ENCODE measurements at regions not wholly inside any gene's neighbourhood (a gene's known extent, or its start where the extent isn't known, plus 50 kb on each side); places are given as distances from the start of the nearest gene placed in this dataset.
"Not testable (repeated sequence)": the region's sequence is repeated elsewhere in the genome, so short reads cannot be mapped to it uniquely, and the experiment has no call there.

DNA sequence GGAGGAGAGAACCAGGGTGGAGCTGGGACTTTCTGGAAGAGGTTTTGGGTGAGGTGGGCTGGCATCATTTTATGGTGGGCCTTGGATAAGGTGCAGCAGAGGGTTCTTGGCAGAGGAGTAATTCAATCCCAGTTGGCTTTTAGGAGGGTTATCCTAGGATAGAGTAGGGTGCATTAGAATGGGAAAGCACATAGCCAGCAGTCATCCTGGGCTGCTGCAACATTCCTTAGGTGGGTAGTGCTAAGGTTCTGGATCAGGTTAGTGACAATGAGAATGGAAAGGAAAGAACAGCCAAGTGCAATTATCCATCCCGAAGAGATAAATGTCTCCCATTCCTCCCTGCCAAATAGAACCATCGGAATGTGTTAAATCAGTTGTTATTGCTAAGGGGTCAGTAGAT lies 157.3 kb upstream of the SPRED2 start:
- DNase-seq: no peak

DNA sequence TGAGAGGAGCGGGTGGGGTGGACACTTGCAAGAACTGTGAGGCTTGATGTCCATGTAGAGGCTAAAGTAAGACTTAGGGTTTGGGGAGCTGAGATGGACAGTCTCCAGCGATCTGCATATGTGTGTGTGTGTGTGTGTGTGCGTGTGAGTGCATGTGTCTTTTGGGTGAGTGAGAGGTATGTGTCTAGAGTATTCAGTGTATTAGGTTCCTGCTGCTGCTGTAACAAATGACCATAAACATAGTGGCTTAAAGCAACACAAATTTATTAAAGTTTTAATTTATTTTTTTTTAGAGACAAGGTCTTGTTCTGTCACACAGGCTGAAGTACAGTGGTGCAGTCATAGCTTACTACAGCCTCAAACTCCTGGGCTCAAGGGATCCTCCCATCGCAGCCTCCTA lies 155.4 kb upstream of the SPRED2 start:
- DNase-seq: no peak

DNA sequence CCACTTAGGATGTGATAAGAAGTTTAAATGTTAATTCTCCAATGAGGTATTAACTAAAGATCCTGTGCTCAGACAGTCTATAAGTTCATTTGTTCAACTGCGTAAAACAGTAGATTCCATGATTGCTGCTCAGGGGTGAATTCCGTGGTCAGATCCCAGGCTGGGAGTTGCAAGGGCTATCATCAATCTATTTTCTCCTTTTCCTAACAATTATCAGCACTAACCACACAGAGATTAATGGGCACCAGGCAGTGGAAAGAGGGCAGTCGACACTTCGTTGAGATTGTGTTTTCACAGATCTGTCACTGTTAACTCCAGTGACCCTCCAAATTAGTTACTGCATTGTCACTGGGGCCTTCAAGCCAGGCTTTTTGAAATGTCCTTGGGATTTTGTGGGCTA lies 154.1 kb upstream of the SPRED2 start:
- DNase-seq: no peak

DNA sequence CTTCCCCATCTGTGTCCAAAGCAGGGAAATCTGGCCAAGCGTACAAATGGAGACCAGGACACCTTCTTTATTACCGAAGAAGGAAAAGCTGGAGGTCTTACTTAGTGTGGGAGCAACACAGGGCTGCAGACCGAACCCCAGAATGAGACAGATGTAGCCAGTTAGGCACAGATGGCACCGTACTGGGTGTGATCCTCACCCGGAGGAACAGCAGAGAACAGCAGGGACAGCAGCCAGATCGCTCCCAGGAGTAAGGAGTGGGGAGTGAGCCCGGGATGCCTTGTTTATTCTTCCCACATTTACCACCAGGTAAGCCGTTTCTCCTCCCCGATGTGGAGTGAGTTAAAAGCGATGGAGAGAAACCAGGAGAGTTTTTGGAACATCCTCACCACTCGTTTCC lies 150.7 kb upstream of the SPRED2 start:
- DNase-seq: no peak

DNA sequence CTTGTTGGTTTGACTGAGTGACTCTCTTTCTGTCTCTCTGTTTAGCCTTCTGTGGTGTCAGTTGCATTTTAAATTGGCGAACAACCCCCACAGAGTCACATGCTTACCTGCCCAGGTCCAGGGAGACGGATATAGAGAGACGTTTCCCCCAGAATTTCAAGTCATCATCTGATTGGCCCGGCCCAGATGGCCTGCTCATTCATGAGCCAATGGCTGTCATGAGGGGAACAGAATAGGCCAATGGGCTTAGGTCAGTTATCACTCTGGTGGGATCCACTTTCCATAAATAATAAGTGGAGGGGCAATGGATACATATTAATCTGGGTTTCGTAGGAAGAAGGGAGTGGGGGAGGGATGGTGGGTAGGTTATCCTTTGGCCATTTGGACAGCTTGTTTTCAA lies 150.0 kb upstream of the SPRED2 start:
- DNase-seq: no peak

DNA sequence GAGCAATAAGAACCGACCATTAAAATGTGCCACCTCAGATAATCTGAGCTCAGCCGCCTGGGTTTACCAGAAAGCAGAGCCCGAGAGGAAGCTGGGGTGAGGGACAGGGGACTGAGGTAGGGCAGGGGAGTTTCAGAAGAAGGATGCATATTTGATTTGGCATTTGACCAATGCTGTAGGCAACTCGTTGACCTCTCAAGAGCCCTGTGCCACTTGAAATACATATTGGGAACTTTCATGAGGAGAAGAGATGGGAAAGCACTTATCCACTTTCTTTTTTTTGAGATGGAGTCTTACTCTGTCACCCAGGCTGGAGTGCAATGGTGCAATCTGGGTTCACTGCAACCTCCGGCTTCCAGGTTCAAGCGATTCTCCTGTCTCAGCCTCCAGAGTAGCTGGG lies 148.4 kb upstream of the SPRED2 start:
- DNase-seq: no peak

DNA sequence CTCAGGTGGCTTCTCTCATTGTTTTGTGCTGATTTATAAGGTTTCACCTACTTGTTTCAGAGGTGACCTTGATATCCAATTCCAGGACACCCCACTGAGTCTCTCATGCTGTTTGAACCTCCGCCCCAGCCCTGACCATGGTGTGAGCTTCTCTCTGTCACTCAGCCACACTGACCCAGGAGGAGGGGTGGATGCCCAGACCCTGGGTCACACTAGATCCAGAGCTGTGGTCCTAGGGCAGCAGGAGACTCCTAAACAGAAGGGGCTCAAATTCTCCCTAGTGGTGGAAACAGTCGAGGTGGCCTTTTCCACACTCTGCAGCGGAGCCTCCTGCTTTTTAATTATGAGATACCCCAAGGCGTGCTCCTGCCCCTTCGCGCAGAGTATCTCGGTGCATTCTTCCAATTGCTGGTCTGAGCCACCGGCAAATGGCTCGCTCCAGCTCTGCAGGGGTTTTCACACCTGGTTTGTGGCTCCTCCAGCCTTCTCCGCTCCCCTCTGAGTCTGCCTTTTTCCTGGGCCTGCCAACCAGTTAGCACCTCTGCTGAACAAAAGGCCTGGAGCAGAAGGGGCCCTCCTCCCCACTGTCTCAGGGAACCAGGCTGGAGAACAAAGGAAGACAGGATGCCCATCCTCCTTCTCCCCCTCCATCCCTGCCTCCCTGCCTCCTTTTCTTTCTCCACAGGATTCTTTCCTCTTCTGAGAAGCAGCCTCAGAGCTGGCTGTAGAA lies 147.3 kb upstream of the SPRED2 start:
- DNase-seq: no peak

DNA sequence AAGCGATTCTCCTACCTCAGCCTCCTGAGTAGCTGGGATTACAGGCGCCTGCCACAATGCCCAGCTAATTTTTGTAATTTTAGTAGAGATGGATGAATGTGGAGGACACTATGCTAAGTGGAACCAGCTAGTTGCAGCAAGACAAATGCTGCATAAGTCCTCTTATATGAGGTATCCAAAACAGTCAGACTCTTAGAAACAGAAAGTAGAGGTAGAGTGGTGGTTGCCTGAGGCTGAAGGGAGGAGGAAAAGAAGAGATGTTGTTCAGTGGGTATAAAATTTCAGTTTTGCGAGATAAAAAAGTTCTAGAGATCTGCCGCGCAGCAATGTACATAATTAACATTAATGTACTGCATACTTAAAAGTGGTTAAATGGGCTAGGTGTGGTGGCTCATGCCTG lies 145.3 kb upstream of the SPRED2 start:
- no peak for DNase-seq

DNA sequence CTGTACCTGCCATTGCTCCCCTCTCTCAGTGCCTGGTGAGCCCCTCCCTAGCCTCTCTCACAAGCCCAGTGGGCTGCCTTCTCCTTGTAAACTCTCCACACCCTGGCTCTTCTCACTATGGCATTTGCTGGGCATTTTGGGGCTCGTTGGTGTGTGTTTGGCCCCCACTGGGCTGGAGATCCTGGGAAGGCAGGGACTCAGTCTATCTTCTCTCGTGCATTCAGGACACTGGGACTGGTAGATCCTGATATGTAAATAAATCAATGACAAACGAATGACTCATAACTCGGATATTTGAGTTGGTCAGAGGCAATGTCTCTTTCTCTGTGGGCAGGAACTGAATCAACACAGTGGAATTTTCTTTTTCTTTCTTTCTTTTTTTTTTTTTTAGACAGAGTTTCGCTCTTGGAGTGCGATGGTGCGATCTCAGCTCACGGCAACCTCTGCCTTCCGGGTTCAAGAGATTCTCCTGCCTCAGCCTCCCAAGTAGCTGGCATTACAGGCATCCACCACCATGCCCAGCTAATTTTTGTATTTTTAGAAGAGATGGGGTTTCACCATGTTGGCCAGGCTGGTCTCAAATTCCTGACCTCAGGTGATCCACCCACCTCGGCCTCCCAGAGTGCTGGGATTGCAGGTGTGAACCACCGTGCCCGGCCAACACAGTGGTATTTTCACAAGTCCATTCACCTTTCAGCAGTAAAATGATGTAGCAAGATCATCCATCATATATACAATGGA lies 144.6 kb upstream of the SPRED2 start:
- DNase-seq: no peak

DNA sequence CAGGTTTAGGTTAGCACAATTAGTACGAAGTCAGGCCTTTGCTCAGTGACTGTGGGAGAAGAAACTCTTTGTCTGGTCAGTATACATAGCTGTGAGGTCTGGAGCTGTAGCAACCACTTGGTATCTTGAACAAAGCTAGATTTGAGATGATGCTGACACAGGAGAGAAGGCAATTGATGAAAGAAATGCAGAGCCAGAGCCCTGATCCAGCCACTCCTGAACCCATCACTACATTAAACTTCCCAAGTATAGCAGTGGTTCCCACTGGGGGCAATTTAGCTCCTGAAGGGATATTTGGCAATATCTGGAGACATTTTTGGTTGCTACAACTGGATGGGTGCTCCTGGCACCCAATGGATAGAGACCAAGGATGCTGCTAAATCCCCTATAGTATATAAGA lies 143.9 kb upstream of the SPRED2 start:
- no peak for DNase-seq

DNA sequence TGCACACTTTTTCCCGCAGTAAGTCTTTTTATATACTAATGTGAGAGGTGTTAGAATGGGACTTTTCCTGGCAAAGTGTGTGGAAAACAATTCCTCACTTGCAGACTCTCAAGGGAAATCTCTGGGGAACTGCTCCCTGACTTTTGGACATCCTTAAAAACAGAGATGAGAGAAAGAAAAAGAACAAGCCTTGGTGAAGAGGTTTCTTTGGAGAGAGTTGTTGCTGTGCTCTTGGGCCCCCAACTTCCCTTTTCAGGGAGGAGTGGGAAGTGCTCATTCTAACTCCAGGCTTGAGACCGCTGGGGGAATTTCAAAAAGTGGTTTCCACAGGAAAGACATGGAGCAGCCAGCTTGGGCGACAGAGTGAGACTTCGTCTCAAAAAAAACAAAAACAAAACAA lies 142.6 kb upstream of the SPRED2 start:
- no peak for DNase-seq

DNA sequence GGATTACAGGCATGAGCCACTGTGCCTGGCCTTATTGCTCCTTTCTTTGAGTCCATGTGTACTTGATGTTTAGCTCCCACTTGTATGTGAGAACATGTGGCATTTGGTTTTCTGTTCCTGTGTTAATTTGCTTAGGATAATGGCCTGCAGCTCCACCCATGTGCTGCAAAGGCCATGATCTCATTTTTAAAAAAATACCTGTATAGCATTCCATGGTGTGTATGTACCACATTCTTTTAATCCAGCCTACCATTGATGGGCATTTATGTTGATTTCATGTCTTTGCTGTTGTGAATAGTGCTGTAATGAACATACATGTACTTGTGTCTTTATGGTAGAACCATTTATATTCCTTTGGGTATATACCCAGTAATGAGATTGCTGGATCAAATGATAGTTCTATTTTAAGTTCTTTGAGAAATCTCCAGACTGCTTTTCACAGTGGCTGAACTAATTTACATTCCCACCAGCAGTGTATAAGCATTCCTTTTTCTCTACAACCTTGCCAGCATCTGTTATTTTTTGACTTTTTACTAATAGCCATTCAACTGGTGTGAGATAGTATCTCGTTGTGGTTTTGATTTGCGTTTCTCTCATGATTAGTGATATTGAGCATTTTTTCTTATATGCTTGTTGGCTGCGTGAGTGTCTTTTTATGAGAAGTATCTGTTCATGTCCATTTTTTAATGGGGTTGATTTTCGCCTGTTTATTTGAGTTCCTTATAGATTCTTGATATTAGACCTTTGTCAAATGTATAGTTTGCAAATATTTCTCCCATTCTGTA lies 136.4 kb upstream of the SPRED2 start:
- DNase-seq: not testable (repeated sequence)

DNA sequence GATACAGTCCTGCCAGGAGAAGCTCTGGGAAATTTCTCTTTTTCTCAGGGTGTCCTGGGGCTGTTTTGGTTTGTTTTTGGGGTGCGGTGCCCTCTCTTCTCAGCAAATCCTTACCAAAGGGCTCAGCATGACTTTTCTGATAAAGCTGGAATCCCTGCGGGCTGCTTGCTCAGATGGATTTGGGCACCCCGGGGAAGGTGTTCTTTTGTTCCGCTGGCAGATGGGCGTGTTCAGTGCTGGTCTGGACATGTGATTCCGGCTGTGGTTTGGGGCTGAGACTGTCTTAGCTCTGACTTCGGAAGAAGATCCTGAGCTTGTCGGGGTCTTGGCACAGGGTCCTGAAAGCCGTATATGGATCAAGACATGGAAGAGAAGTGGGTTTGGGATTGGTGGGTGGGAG lies 134.2 kb upstream of the SPRED2 start:
- no peak for DNase-seq

DNA sequence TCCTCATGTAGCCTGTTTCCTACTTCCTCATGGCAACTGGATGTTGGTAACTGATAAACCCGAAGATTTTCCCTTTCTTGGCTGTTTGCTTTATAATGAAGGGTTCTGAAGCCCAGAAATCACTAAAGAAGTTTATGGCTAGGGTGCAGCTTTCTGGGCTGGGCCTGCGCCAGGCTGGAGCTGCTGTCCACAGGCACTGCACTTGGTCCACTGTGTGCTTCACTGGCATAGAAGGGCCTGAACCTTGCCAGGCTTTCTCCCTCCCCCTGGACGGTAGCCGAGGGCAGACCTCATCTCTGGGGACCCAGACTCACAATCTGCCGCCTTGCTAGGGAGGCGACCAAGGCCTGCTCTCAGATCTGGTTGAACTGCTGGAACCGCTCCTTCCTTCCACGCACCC lies 133.3 kb upstream of the SPRED2 start:
- no peak for DNase-seq

DNA sequence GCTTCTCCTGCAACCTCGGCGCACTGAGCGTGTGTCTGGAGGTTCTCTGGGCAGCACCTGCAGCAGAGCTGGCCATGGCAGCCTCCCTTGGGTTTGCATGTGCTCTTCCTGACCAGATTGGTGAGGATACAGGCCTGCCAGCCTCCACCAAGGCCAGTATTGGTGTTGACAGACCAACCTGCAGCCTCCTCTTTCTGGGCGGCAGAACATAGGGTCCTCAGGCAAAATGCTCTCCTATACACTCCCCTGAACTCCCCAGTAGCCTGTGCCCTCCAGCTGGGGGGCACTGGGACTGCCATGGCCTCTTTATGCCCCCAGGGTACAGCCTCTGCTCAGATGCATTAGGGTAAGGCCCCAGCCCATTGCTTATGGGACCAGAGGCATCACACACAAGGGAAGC lies 131.9 kb upstream of the SPRED2 start:
- no peak for DNase-seq

DNA sequence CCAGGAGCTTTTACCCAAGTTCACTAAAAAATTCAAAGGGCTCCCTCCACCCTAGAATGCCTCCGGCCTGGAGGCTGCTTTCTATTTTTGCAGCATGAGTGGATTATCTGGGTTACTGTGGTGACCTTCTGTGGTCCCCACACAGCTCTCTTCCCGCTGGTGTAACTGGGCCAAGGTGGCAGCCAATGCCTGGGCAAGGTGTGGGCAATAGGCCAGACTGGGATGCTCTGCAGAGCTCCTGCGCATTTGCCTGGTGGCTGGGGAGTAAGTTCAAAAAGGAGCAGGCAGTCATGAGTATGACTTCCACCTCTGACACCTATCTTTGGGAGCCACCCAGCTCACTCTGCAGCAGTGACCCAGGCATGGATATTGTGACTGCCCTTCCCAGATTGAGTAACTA lies 130.5 kb upstream of the SPRED2 start:
- DNase-seq: no peak

DNA sequence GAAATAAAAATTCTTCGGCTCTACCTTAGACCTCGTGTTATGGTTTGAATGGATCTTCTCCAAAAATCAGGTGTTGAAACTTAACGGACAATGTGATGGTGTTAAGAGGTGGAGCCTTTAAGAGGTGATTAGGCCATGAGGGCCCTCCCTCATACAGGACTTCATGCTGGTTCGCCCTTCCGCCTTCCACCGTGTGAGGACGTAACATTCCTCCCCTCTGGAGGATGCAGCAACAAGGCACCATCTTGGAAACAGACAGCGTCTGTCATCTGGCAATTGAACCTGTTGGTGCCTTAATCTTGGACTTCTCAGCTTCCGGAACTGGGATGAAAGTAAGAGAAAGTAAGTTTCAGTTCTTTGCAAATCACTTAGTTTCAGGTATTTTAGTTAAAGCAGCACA lies 126.3 kb upstream of the SPRED2 start:
- DNase-seq: no peak

DNA sequence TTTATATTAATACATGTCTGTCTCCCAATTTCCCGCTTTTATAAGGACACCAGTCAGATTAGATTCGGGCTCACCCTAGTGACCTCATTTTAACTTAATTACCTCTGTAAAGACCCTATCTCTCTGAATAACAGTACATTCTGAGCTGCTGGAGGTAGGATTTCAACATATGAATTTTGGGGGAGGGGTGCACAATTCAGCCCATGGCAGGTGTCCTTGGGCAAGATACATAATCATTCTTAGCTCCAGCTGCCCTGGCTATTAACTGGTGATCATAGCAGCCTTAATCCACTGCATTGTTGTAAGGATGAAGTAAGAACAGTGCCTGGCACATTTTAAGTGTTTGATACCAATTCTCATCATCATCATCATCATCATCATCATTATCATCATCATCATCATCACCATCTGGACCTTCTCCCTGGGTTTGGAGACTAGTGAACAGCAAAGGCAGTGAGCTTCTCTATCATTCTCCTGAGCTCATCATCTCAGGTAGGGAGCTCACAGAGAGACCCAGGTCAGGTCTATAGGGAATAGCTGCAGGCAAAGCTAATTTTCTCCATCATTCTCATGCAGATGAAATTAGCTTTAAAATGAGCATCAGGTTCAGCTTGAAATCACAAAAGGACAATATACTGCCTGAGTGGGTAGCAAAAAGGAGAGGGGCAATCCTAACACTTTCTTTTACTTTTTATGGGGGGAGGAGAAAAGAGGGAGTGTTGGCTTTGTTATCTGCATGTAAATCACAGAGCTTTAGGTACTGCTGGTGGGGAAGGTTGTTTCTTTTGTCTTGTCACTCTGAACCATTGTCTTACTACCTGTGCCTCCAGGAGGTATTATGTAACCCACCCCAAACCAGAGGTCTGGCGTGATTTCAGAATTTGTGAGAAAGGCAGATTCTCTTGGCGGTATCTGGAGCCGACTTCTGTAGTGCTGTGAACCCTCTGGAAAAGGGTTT lies 125.5 kb upstream of the SPRED2 start:
- no peak for DNase-seq

DNA sequence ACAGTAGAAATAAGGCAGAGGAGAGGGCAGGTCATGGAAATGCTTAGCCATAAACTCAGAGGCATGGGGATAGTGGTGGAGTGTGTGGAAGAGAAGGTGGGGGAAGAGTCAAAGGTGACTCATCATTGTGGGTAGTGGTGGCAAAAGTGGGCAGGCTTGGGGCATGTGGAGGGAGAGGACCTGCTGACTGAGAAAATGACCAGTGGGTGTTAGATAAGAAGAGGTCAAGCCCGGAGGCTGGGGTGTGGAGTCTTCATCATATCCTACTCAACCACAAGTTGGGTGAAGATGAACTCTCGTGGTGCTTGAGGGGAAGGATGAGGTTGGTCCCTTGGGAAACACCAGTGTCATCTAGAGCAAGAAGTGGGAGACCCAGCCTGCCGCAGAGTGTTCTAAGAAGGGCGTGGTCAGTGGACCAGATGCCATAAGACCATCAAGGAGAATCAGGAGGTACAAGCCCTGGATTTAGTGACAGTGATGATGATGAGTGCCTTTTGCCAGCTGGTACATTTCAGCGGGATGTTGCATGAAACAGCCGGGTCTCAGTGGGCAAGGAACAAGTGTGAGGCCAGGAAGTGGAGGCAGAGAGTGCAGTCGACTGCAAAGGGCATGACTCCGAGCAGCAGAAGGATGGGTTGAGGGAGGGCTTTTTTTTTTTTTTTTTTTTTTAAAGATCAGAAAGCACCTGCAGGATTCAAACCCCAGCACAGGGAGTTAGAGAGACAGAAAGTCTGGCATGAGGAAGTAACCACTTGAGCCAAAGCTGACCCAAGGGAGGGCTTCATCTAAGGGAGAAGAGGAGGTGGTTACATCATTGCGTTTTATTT lies 122.6 kb upstream of the SPRED2 start:
- DNase-seq: no peak

DNA sequence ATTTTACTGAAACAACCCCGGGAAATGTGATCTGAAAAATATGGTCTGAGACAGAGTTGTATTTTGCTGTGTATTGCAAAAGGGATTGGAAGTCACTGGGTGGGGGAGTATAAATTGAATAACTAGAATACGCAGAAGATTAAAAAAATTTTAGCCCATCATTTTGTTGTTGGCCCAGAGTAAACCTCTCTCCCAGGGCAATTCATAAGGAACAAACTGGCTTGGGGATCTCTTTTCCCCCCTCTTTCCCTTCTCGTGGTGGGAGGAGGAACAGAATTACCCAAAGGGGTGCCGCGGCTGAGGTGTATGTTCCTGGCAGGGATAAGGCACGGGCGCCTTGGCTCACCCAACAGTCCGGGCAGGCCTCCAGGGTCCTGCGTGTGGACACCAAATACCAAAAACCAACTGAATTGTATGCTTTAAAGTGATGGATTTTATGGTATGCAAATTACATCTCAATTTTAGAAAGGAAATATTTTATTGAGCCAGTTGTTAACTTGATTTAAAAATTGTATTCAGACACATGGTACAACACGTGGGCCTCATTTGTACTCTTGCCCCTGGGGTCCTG lies 121.2 kb upstream of the SPRED2 start:
- no peak for DNase-seq

DNA sequence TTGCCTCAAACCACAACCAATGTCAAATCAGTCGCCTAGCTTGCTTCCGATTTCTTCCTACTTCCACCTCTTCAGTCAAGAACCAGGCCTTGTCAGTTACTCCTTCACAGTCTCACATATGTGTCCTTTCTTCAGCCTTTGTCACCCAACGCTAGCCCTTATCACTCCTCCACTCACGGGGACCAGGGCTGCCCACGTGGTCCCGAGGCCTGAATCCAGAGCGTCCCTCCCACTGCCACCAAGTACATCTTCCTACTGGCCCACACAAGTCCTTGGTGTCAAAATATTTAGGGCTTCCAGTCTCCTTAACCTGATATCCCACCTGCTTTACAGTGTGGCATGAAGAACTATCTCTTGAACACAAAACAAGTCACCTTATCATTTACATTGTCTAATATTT lies 119.1 kb upstream of the SPRED2 start:
- DNase-seq: no peak

DNA sequence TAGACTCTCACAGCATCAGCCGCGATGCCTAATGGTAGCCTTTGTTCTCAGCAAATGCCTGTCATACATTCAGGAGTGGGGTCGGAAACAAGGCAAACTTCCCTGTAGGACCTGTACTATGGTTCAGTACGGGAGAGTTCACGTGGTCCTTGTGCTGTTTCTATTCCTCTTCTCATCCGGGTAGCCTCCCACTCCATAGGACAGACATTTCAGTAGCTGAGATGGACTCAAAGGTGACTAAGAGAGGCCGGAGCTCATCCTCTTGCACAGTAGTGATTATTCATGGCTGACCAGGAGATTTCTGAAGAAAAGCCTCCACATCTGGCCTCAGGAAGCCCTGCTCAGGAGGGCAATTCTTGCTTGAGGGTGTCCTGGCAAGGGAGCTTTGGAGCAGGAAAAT lies 117.8 kb upstream of the SPRED2 start:
- DNase-seq: no peak

Data from NCI-H2081 (cell line).